ENCODE measurements at regions not wholly inside any gene's neighbourhood (a gene's known extent, or its start where the extent isn't known, plus 50 kb on each side); places are given as distances from the start of the nearest gene placed in this dataset.

DNA sequence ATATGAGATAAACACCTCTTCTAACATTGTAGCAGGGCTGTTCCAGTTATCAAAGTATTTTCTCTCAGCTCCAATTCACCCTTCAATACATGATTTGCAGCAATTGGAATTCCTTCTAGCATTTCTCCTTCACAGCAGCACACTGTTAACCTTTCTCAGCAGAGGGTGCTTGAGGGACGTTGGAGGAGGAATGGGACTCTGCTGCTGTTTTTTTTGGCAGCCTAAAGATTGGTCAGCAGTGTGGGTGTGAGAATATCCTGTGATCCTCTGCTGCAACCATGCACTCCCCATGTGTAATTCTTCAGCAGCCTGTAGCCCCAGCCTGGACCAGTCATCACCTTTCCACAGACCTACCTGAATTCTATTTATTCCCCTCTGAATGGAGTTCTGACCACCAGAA lies 1708.9 kb upstream of the CELF4 start:
- TF ChIP-seq CTCF (IDR thresholded peaks at IDR 0.05), result no peak
- no peak for TF ChIP-seq POLR2A (IDR thresholded peaks at IDR 0.05)
